ENCODE measurements at regions not wholly inside any gene's neighbourhood (a gene's known extent, or its start where the extent isn't known, plus 50 kb on each side); places are given as distances from the start of the nearest gene placed in this dataset.

GRCh38 chr6:113643407-113643770, 213.8 kb upstream of the MARCKS start:
- TF ChIP-seq CTCF (IDR thresholded peaks at IDR 0.05; ENCODE audit: low read length), result no peak
- no peak for TF ChIP-seq EZH2 (IDR thresholded peaks at IDR 0.05; ENCODE audit: borderline replicate concordance, low read length)
